Peyer's patch (tissue), 4 donors: ENCODE measurements at regions not wholly inside any gene's neighbourhood (a gene's known extent, or its start where the extent isn't known, plus 50 kb on each side); places are given as distances from the start of the nearest gene placed in this dataset.

Source experiments
- DNase-seq, 3 donors: peaks; one replicate each; pipeline ENCODE4 v3.0.0-alpha.2; 2017 to 2019
- H3K27ac ChIP-seq, 4 donors: fragments of 200-600 bp; sonication (generic); one replicate each; pipeline ENCODE4 v1.5.1; 2016 to 2019
- H3K27me3 ChIP-seq, 2 donors: fragments of 200-600 bp; sonication (generic); one replicate each; pipeline ENCODE4 v1.5.1; 2019
- H3K36me3 ChIP-seq, 3 donors: fragments of 200-600 bp; sonication (generic); one replicate each; pipeline ENCODE4 v1.5.1; 2016 to 2019
- H3K4me1 ChIP-seq, 4 donors: fragments of 200-600 bp; sonication (generic); one replicate each; pipeline ENCODE4 v1.5.1; 2016 to 2019
- H3K4me3 ChIP-seq, 4 donors: fragments of 200-600 bp; sonication (generic); 1 replicate in 3 of 4; 2 replicates in 1 of 4; pipeline ENCODE4 v1.5.1; 2016 to 2019; ENCODE audit warnings: mild to moderate bottlenecking in 1 of 4
- H3K9me3 ChIP-seq, 4 donors: fragments of 200-600 bp; sonication (generic); one replicate each; pipeline ENCODE4 v1.5.1; 2016 to 2019; ENCODE audit warnings: mild to moderate bottlenecking in 1 of 4
- CTCF ChIP-seq, 6 experiments: fragments of 450-650 bp in 4 of 6; fragments of 200-600 bp in 2 of 6; sonication (generic) in 1 of 6; IDR thresholded peaks; one replicate each; pipeline ENCODE4 v1.5.1; 2017 to 2019; ENCODE audit warnings: antibody characterized with exemption in 6 of 6, mild to moderate bottlenecking in 3 of 6, moderate library complexity in 1 of 6
- POLR2A ChIP-seq, 2 donors: fragments of 450-650 bp; IDR thresholded peaks; one replicate each; pipeline ENCODE4 v1.5.1; 2017; ENCODE audit warnings: antibody characterized with exemption in 2 of 2, mild to moderate bottlenecking in 2 of 2, moderate library complexity in 2 of 2
- small RNA-seq, 2 donors: library from RNA; depleted of rRNA; stranded (forward); fragments of <200 nt; gene quantifications; one replicate each; pipeline ENCODE3, GENCODE V24; 2016

- Histone ChIP-seq H3K27ac (no peak overlapping the region), H3K4me1 (no peaks in the 10 kb centered on the region), H3K4me3 (no peak overlapping the region), H3K27me3 (no peaks in the 10 kb centered on the region), H3K36me3 (no peaks in the 10 kb centered on the region), H3K9me3 (no peaks in the 10 kb centered on the region)
- peak in 2 of 3 donors; percentile 34 to 37 for DNase-seq
- TF ChIP-seq POLR2A (IDR thresholded peaks at IDR 0.05) (no peak), CTCF (IDR thresholded peaks at IDR 0.05) (no peak)
Observed at GRCh38 chr17:77905766-77906165, 52.7 kb upstream of the TNRC6C start.

GRCh38 chr17:77906377-77906871, 52.1 kb upstream of the TNRC6C start:
- Histone ChIP-seq H3K4me3 (no peak overlapping the region), H3K27me3 (no peaks in the 10 kb centered on the region), H3K4me1 (no peaks in the 10 kb centered on the region), H3K9me3 (no peaks in the 10 kb centered on the region), H3K36me3 (no peaks in the 10 kb centered on the region), H3K27ac (no peak overlapping the region)
- DNase-seq: peak in 1 of 3 donors; percentile 37
- no peak for TF ChIP-seq POLR2A (IDR thresholded peaks at IDR 0.05)
- TF ChIP-seq CTCF (IDR thresholded peaks at IDR 0.05): no peak

GRCh38 chr17:77907497-77908461, 50.7 kb upstream of the TNRC6C start:
- Histone ChIP-seq H3K27me3 (no peaks in the 10 kb centered on the region), H3K36me3 (no peaks in the 10 kb centered on the region), H3K4me1 (no peaks in the 10 kb centered on the region), H3K27ac (no peak overlapping the region), H3K4me3 (no peak overlapping the region), H3K9me3 (no peaks in the 10 kb centered on the region)
- TF ChIP-seq CTCF (IDR thresholded peaks at IDR 0.05) (no peak), POLR2A (IDR thresholded peaks at IDR 0.05) (no peak)
- DNase-seq: peak in 1 of 3 donors; percentile 16

DNA sequence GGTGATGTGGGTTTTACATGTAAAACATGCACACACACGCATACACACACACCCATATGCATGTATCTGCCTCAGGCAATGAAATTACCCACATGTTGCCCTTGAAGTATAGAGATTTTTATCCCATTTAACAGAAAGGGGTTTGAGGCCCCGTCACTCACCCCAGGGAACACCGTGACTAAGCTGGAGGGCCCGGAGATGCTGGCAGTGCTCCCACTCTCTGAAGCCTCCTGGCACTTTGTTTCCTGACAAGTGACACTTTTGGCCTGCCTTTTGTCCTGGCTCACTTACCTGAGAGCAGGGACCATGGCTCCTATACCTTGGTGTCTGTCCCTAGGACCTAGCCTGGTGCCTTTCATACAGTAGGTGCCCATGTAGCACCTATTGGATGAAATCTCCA, 50.0 kb upstream of the TNRC6C start:
- Histone ChIP-seq H3K4me3 (no peak overlapping the region), H3K9me3 (no peaks in the 10 kb centered on the region), H3K36me3 (no peaks in the 10 kb centered on the region), H3K4me1 (no peaks in the 10 kb centered on the region), H3K27ac (no peak overlapping the region), H3K27me3 (no peaks in the 10 kb centered on the region)
- no peak for TF ChIP-seq POLR2A (IDR thresholded peaks at IDR 0.05)
- no peak for TF ChIP-seq CTCF (IDR thresholded peaks at IDR 0.05)
- DNase-seq: no peak

Small RNAs in the stretch of these regions (small RNA-seq; reads per million reads assigned to genes)
- gene MIR4316 (0 reads per million in 2 donors), gene RF00019 (0 reads per million in 2 donors)
